Dedifferentiated amniotic fluid mesenchymal stem cell (primary cell): ENCODE measurements at regions not wholly inside any gene's neighbourhood (a gene's known extent, or its start where the extent isn't known, plus 50 kb on each side); places are given as distances from the start of the nearest gene placed in this dataset.

Experiments used
- DNase-seq: peaks from one replicate; pipeline ENCODE4 v3.0.0-alpha.2; 2016; ENCODE audit errors: extremely low spot score

GRCh38 chr3:89625945-89626344 is 518.5 kb downstream of the EPHA3 start:
- no peak for DNase-seq

- no peak for DNase-seq
Observed at GRCh38 chr3:89628856-89629670, 521.6 kb downstream of the EPHA3 start.

GRCh38 chr3:89635137-89635536 is 527.7 kb downstream of the EPHA3 start:
- DNase-seq = no peak

GRCh38 chr3:89644716-89645115 is 537.3 kb downstream of the EPHA3 start:
- no peak for DNase-seq

- DNase-seq = no peak
Observed at GRCh38 chr3:89649431-89649830, 542.0 kb downstream of the EPHA3 start.

- DNase-seq = no peak
Observed at GRCh38 chr3:89654031-89654430, 546.6 kb downstream of the EPHA3 start.

- DNase-seq = no peak
Observed at GRCh38 chr3:89656388-89656787, 549.0 kb downstream of the EPHA3 start.

GRCh38 chr3:89679686-89680085 is 572.3 kb downstream of the EPHA3 start:
- no peak for DNase-seq

- DNase-seq = no peak
Observed at GRCh38 chr3:89682556-89682955, 575.1 kb downstream of the EPHA3 start.

- DNase-seq = no peak
Observed at GRCh38 chr3:89685731-89686130, 578.3 kb downstream of the EPHA3 start.

- no peak for DNase-seq
Observed at GRCh38 chr3:89690646-89691045, 583.2 kb downstream of the EPHA3 start.

- no peak for DNase-seq
Observed at GRCh38 chr3:89692601-89693000, 585.2 kb downstream of the EPHA3 start.

GRCh38 chr3:89697321-89697916 is 590.0 kb downstream of the EPHA3 start:
- no peak for DNase-seq

- no peak for DNase-seq
Observed at GRCh38 chr3:89698208-89698830, 590.9 kb downstream of the EPHA3 start.

- DNase-seq = no peak
Observed at GRCh38 chr3:89699229-89699628, 591.8 kb downstream of the EPHA3 start.

GRCh38 chr3:89699771-89700170 is 592.4 kb downstream of the EPHA3 start:
- DNase-seq = no peak

GRCh38 chr3:89702404-89702803 is 595.0 kb downstream of the EPHA3 start:
- DNase-seq = no peak

GRCh38 chr3:89713196-89713595 is 605.8 kb downstream of the EPHA3 start:
- no peak for DNase-seq

GRCh38 chr3:89714237-89714636 is 606.8 kb downstream of the EPHA3 start:
- no peak for DNase-seq

- no peak for DNase-seq
Observed at GRCh38 chr3:89740080-89740880, 632.9 kb downstream of the EPHA3 start.

- DNase-seq = peak; percentile 19
Observed at GRCh38 chr3:89740881-89741177, 633.4 kb downstream of the EPHA3 start.

GRCh38 chr3:89742546-89742945 is 635.1 kb downstream of the EPHA3 start:
- DNase-seq = no peak
